CD4-positive, alpha-beta T cell treated with Interferon gamma for 1 hour (primary cell): ENCODE measurements at regions not wholly inside any gene's neighbourhood (a gene's known extent, or its start where the extent isn't known, plus 50 kb on each side); places are given as distances from the start of the nearest gene placed in this dataset.
"Not testable (repeated sequence)": the region's sequence is repeated elsewhere in the genome, so short reads cannot be mapped to it uniquely, and the experiment has no call there.

Experiments
- DNase-seq: peaks from one replicate; pipeline ENCODE4 v3.0.0-alpha.2; 2020

DNA sequence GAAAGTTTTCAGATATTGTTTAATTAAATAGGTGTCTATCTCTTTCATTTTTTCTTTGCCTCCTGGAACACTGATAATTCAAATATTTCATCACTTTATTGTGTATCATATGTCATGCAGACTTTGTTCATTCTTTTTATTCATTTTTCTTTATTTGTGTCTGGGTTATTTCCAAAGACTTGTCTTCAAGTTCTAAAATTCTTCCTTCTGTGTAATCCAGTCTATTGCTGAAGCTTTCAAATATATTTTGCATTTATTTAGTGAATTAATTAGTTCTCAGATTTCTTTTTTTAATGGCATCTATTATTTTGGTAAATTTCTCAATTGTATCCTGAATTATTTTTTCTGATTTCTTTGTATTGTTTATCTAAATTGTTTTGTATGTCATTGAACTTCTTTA, 70.1 kb downstream of the ZNF330 start:
- DNase-seq, result no peak

DNA sequence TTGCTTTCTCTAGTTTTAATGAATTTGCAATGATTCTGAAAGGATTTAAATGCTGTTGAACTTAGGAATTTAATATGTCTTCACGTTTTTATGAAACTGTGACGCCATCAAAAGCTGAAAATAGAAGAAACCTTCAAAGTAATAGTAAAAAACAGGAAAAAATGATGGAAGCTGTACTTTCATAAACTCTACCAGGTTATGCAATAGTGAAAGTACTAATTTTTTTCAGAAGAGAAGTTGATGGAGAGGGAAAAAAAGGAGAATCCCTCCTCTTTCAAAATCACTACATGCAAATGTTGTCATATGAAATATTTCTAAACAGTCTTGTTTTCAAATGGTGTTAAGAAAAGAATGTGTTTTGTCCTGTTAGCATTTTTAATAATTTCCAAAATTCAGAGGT, 73.6 kb downstream of the ZNF330 start:
- DNase-seq, result no peak

DNA sequence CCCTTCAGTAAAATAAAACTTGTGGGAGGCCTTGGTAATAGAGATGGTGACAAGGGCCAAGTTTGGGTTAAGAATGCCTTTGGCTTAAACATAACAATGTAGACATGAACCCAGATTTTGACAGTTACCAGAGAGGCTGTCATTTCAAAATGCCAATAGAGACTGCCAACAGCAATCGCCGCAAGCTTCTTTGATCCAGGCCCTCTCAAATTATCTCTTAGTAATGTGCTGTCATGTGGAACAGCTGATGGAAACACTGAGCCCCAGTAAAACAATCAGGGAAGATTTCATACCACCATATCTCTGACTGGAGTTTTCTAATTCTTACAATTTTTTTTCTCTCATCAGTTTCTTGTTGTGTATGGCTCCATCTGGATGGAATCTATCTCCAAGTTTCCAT, 80.5 kb downstream of the ZNF330 start:
- no peak for DNase-seq

DNA sequence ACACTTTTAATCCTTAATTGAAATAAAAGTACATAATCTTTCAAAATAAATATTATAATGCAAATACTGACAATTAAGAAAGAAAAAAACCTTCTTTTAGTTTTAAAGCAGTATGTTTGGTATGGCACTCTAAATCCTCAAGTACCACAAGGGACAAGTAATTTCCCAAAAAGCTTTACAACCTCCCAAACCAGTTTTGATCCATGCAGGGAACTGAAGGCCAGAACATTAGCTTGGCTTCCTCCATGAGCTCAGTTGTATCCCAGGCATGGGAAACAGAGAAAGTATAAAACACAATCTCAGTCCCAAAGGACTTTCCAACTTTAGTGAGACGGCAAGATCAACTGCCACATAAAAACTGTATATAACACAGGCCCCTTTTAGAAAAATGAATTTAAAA, 82.2 kb downstream of the ZNF330 start:
- DNase-seq, result no peak

DNA sequence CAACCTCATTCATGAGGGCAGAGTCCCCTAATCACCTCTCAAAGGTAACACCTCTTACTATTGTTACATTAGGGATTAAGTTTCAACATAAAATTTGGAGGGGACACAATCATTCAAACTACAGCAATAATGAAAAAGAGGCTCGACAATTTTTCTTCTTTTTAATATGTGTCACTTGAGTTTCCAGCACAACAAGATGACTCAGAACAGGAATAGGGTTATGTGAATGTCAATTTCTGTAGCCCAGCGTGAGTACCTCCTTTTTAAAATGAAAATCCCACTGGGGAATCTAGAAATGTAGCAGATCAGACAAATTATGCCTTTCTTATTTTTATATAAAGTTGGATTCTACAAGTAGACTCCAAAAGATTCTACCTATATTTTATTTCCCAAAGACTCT, 83.7 kb downstream of the ZNF330 start:
- no peak for DNase-seq

DNA sequence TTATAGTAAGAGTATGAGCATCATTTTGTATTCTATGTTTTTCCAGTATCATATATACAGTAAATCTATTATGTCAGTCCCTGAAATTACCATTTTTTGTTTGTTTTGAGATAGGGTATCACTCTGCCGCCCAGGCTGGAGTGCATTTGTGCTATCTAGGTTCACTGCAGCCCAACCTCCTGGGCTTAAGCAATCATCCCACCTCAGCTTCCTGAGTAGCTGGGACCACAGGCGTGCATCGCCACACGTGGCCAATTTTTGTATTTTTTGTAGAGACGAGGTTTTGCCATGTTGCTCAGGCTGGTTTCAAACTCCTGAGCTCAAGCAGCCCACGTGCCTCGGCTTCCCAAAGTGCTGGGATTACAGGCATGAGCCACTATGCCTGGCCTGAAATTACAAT, 85.6 kb downstream of the ZNF330 start:
- no peak for DNase-seq

DNA sequence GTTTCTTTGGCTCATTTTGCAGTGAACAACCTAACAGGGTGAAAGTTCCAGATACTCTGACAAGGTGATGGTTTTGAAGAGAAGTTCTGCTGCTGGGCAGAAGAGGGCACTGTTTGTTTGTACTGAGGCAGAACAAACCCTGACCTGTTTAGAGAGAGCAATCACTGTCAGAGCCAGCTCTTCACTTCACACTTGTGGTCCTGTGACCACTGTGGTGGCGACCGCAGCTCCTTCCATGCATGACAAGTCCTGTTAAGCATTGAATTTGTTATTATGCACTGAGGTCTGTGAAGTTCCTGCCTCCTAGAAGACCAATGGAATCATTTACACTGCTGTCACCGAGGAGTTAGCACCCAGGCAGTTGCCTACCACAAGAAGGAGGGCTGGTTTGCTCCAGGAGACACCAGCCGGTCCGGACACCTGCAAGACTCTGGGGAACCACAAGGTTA, 86.6 kb downstream of the ZNF330 start:
- DNase-seq, result peak; percentile 62

DNA sequence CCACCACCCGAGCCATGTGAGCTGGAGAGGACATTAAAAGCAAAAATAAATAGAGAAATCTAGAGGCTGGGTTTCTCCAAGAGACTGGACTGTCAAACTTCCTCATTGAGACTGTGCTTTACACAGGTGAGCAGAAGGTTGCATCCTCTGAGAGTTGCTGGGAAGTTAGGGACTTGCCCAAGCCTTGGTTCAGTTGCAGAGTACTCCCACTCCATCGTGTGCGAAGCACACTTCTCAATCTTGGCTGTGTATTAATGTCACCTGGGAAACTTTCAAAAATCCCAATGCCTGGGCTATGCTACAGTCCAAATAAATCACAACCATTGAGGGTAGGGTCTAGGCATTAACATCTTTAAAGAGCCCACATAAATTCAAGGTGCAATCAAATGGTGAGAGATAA, 89.2 kb downstream of the ZNF330 start:
- DNase-seq, result no peak

DNA sequence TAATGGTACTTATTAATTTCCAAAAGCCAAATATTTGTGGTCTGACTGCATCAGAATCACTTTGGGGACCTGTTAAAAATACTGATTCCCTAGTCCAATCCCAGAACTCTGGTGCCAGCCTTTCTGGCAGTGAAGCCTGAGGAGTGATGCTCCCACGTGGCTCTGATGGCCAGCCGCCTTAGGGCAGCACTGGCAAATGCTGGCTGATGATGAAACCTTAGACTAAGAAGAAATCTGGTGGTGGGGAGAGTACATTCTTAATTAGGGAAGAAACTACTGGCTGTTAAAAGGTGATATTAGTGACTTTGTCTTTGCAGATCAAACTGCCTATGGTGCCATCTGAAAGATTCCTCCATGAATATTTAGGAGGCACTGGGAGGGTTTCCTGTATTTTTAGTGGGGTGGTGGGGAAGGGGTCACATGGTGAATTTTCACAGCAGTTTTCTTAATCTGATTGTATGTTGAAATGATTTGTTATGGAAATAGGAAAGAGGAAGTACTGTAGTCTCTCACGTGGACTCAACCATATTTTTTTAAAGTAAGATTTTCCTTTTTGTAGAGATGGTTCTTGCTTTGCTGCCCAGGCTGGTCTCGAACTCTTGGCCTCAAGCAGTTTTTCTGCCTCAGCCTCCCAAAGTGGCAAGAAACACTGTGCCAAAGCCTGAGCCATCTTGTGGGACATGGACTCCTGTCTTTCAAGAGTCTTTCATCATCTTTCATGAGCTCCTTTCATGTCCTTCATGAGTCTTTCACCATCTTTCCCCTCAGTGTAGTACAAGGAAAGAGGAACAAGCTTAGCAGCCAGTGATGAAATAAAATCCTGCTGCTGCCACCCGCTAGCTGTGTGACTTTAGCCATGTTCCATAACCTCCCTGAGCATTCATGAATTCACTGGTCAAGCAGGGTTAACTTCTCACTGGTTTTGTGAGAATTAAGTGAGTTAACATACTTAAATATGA, 90.8 kb downstream of the ZNF330 start:
- peak; percentile 5 for DNase-seq

DNA sequence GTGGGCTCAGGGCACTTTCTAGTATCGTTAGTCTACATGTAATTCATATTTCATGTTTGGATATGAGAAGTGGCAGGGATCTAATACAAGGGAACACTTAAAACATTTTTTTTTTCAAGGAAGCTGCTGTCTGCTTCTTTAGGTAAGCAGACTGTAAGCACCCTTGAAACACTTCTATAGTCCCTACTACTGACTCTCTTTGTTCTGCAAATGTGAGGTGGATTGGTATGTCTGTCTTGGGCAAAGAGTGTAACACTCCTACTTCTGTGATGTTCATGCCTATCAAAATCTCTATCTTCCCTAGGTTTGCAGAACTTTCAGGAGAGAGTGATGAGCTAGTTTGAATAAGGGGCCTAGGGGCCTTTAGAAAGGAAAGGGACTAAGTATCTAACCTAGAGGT, 93.9 kb downstream of the ZNF330 start:
- DNase-seq, result no peak

DNA sequence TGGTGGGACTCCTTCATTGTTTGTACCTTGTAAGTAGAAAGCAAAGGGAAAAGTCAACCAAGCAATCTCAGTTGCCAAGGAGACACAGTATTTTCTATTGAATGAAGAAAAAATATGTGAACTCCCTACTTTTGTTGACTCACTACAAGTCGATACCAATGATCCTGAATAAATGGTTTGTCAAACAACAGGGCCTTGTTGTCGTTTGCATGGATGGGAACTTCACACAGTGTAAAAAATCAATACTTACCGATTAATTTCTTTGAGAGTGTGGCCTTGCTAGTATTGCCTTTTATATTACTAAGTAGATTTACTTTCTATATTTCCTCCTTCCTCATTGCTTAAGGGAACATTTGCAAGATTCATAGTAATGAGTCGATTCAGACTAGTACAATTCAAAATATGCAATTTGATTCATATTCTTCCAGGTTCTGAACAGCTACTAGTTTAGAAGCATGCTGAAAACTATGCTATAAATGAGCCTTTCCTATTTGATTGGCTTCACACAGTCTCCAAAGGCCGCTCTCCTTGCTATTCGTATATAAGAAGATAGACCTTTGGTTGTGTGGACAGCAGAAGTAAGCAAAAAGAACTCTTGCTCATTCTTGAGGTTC, 108.0 kb downstream of the ZNF330 start:
- DNase-seq, result no peak

DNA sequence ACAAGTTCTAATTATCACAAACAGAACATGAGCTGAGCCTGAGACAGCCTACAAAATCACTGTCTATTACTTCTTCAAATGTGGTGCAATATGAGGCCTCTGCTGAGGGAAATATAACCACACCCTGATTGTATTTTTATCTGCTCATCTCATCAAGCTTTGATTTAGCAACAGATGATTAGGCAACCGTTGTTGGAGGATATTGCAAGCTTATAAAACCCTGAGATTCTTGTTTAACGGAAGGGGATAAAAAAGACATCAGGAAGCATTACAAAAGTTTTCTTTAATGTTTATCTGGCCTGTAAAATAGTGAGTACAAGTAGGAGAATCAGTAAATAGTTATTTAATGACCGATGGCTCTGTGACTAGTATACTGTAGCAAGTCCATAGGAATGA, 108.5 kb downstream of the ZNF330 start:
- no peak for DNase-seq

DNA sequence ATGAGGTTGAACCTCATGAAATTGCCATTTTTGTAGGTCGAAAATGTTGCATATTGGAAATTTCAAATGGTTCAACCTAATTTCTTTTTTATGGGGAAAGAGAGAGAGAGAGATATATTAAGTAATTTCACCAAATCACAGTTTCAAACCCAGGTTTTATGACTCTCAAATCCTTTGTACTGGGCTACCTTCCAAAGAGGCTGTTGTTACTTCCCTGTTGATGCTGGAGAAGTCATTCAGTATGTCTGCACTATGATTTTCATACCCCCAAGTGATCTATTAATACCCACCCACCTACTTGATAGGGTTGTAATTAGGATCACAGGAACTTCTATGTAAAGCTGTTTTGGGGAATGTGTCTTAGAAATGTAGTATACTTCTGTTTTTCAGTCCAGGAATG, 109.9 kb downstream of the ZNF330 start:
- DNase-seq, result no peak

DNA sequence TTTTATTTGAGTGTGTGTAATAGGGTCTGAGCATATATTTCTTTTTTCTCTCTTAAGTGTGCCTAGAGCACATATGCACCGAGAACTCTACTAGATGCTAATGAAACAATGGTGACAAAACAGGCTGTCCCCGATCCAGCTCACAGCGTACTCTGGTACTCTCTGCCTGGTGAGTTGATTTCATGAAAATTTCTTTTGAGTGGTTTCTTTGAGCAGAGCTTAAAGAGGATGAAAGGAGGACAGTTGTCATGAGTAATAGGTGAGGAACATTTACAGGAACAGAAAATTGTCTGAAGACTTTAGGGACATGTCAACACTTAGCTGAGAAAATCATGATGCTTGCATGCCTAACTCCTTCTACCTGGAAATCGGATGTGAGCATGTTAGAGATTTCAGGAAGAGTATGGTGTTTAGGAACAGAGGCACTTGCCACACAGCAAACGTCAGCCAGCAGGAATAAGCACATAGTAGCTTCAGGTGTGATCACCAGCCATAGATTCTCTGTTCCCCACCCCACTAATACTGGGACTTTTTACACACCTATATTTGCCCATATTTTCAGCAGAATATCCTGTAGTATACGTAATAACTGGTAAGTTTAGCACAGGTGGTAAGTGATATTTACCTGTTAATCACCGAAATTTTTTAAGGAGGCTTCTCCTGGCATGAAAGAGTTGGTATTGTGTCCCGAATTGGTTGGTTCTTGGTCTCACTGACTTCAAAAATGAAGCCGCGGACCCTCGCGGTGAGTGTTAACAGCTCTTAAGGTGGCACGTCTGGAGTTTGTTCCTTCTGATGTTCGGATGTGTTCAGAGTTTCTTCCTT, 111.1 kb downstream of the ZNF330 start:
- DNase-seq, result no peak

DNA sequence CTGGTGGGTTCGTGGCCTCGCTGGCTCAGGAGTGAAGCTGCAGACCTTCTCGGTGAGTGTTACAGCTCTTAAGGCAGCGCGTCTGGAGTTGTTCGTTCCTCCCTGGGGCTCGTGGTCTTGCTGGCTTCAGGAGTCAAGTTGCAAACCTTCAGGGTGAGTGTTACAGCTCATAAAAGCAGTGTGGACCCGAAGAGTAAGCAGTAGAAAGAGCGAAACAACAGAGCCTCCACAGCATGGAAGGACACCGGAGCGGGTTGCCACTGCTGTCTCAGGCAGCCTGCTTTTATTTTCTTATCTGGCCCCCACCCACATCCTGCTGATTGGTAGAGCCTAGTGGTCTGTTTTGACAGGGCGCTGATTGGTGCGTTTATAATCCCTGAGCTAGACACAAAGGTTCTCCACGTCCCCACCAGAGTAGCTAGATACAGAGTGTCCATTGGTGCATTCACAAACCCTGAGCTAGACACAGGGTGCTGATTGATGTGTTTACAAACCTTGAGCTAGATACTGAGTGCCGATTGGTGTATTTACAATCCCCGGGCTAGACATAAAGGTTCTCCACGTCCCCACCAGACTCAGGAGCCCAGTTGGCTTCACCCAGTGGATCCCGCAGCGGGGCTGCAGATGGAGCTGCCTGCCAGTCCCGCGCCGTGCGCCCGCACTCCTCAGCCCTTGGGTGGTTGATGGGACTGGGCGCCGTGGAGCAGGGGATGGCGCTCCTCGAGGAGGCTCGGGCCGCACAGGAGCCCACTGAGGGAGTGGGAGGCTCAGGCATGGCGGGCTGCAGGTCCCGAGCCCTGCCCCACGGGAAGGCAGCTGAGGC, 111.9 kb downstream of the ZNF330 start:
- peak; percentile 67 for DNase-seq

DNA sequence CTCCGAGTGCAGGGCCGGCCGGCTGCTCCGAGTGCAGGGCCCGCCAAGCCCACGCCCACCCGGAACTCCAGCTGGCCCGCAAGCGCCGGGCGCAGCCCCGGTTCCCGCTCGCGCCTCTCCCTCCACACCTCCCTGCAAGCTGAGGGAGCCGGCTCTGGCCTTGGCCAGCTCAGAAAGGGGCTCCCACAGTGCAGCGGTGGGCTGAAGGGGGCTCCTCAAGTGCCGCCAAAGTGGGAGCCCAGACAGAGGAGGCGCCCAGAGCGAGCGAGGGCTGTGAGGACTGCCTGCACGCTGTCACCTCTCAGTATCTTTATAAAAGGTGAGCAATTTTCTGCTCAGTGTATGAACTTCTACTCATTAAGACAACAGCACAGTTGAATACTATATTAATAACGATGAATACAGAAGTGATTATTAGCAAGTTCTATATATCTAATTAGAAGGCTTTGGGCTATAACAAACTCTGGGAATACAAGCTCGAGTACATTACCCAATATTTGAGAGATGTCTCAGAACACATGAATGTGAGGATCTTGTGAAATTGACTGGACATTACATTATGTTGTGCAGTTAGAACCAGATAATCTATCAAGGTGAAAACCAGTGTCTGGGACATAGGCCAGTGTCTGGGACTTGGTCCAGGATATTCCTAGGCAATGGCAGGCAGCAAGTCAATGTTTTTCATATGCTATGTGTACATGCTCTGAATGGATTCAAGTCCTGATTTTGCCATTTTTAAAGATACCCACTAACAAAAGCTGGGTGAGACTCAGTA, 112.9 kb downstream of the ZNF330 start:
- DNase-seq, result not testable (repeated sequence)

DNA sequence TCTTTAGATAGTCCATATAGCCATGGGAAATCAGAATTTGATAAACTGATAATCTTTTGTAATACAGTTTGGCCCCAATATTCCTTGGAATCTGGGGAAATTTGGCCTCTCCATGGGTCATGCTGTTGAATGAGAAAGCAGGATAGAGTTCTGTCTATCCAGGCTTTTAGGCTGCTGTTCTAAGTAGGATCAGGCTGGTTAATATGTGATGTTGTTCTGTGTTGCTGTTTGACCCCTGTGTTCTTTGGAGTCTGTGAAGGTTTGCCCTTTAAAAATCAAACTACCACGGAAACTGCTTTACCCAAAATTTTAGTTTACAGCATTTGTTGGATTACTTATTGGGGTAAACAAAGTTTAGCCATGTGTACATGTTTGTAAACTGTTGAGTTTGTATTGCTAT, 114.5 kb downstream of the ZNF330 start:
- DNase-seq, result no peak

DNA sequence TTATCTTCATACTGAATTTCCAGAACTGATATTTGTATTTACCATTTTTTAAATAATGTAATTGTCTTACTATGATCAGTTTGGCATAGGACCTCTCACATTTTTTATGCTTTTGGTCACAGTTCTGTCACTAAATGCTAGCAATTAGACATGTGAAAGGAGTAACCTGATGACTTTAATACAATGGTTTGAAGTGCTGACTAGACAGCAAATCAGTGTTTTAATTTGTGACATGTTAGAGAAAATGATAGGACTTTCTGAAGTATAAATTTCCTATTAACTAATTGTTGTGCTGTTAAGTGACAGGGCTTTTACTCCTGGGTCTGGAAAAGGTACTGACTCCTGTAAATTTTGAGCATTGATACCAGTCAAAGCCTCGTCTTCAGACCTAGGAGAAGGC, 117.5 kb downstream of the ZNF330 start:
- no peak for DNase-seq

DNA sequence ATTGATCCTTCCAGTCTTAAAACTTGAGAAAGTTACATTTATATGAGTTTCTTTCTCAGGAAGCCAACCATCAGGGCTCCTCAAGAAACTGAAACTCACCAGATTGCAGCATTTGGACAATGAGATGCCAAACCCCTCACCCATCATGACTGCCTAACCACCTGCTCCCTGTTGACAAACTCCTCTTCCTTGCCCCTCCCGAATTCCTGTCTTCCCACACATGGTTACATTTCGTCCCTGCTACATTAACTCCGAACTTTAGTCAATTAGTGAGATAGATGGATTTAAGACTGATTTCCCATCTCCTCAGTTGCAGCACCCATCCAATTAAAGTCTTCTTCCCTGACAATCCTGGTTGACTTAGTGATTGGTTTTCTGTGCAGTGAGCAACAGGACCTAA, 118.7 kb downstream of the ZNF330 start:
- no peak for DNase-seq

DNA sequence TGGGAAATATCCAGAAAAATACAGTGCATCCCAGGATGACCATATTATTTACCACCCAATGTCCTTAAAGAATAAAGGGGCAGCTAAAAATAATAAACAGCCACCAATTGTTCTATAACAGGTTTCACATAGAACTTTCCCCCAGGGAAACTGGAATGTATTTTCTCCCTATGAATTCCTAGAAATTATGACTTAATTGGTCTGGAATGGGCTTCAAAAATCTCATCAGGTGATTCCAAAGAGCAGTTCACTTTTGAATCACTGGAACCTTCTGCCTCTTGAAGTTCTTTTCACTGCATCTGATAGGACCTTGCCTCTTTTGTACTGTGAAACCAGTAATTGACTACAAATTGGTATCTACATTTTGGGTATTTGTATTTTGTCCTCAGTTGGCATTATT, 119.3 kb downstream of the ZNF330 start:
- no peak for DNase-seq

DNA sequence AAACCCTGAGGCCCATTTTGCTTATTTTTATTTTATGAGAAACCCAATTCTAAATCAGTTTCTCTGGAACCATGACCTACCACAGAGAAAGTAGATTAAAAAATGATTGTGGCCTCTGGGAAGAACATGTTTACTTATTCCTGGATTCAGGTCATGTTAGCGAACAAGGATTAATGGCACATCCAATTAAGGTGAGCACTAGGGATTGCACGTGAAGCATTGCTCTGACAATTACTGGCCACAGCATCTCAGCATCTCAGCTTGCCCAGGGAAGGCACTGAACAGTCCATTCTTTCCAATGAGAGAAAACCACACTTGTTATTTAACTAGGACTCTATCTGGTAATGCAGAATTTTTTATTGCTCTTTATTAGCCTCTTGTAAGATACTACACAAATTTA, 119.8 kb downstream of the ZNF330 start:
- no peak for DNase-seq

DNA sequence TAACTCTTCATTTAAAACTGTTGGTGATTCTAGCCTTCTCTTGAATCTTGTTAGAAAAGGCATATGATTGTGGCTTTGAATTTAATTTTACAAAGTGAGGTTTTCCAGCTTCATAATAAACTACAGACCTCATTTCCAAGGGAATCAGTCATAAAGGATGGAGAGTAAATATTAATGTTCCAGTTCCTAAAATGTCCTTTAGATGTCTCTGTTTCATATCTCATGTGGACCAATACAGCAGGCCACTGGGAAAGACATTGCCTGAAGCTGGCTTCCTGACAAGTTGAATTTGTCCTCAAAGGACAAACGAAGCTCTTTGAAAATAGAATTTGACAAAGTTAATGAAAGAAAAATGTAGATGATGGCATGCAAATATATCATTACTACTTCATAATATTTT, 125.4 kb downstream of the ZNF330 start:
- no peak for DNase-seq
